Mucosa of gallbladder (tissue), 1 donor: ENCODE measurements at regions not wholly inside any gene's neighbourhood (a gene's known extent, or its start where the extent isn't known, plus 50 kb on each side); places are given as distances from the start of the nearest gene placed in this dataset.

Experiments used
- DNase-seq: peaks from one replicate; pipeline ENCODE4 v3.0.0-alpha.2; 2020; ENCODE audit warnings: low spot score
- donor health status: DM: no; HTN: no; CAD: no.

DNA sequence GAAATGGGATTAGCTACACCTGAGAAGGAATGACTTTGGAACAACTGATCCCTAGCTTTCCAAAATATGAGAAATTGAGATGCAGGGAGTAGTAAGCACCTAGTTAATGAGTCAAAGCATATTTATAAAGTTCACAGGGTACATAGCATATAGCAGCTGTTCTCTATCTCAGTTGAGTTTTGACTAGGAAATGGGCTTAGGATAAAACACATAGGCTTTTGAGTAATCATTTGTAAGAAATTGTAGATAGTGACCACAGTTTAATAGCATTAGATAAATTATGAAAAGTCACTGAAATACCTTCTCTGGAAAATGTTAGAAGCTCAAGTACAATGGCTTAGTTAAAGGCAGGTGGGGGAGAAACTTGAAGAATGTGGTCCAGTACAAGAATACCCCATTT lies 444.7 kb upstream of the TNP1 start:
- DNase-seq: no peak

- DNase-seq: no peak
These were observed 443.0 kb upstream of the TNP1 start for GRCh38 chr2:217302856-217303255.

GRCh38 chr2:217301142-217301925 lies 441.5 kb upstream of the TNP1 start:
- DNase-seq: no peak

DNA sequence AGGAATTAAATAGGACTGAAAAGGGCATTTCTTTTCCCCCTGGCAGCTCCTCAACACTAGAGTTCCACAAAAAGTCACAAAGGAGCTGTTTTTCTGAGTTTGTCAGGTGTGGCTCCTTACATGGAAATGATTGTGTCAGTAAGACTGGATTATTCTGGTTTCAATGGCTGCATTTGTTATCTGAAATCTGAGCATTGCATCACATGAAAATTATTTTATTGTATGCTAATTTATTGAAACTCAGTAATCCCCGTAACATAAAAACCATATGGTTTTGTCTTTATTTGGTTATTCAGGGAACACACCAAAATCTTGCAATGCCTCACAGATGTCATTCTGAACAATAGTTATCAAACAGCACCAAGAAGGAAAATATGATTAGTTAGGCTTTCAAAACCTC lies 439.7 kb upstream of the TNP1 start:
- no peak for DNase-seq

GRCh38 chr2:217297096-217297495 lies 437.2 kb upstream of the TNP1 start:
- no peak for DNase-seq

GRCh38 chr2:217294818-217295217 lies 435.0 kb upstream of the TNP1 start:
- DNase-seq: no peak

GRCh38 chr2:217294211-217294610 lies 434.3 kb upstream of the TNP1 start:
- DNase-seq: no peak

GRCh38 chr2:217293607-217294006 lies 433.7 kb upstream of the TNP1 start:
- DNase-seq: no peak

DNA sequence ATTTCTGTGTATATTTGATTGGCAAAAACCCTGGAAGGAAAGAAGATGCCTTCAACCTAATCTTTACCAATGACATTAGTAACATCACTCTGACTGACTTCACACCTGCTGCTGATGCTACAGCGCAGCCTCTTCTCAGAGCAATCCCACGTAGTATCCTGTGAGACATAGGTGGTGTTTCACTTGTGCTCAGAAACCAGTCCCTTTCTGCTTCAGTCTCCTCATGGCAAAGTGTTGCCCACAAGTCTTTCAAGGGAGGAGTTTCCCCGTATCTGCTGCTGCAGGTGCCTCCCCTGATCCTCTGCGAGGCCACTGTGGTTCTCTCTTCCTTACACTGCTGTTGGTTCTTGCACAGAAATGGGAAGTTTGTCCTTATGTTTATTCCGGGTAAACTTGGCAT lies 433.2 kb upstream of the TNP1 start:
- no peak for DNase-seq

DNA sequence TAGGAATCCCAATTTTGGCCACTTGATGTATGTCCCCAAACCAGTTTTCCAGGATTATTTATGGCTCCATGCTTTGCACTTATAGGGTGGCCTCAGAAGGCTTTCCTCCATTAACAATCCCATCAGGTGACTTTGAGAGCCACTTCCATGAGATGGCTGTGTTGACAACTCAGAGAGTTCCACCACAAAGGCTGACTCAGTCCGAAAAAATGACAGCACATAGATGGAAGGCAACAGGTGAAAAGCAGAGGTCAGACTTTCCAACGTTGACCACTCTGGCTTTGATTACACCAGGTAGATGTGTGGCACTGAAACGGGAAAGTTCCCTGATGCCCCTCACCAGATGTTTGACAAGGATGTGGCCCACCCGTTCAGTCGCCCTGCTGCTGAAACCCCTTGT lies 431.4 kb upstream of the TNP1 start:
- DNase-seq: no peak

GRCh38 chr2:217290467-217290866 lies 430.6 kb upstream of the TNP1 start:
- DNase-seq: no peak

GRCh38 chr2:217289907-217290280 lies 430.0 kb upstream of the TNP1 start:
- DNase-seq: peak; percentile 42

GRCh38 chr2:217289177-217289906 lies 429.5 kb upstream of the TNP1 start:
- DNase-seq: no peak

DNA sequence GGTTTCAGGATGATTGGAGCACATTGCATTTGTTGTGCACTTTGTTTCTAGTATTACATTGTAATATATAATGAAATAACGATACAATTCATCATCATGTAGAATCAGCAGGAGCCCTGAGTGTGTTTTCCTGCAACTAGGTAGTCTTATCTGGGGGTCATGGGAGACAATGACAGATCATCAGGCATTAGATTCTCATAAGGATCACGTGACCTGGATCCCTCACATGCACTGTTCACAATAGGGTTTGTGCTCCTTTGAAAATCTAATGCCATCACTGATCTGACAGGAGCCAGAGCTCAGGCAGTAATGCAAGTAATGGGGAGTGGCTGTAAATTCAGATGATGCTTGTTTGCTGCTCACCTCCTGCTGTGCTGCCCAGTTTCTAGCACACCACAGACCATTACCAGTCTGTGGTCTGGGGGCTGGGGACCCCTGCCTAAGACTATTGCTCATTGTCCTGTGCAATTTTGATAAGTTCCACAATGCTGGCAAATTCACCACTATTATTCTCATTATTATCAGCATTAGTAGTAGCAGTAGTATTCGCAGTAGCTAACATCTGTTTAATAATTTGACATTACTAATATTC lies 428.7 kb upstream of the TNP1 start:
- no peak for DNase-seq

DNA sequence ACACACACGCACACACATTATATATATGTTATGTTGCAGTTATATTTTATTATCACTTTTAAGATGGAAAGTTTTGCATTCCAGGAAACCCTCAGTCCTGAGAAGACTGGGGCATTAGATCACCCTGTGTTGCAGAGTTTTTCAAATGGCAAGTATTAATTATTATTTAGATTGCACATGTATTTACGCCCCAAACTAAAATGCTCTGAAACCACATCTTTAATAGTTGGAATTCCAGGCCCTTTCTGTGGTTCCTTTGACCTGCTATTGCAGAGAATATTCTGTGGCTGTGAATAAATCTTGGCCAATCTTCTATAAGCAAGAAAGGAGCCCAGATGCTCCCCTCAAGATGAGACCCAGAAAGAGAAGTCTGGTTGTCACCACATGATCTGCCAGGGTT lies 427.0 kb upstream of the TNP1 start:
- no peak for DNase-seq

DNA sequence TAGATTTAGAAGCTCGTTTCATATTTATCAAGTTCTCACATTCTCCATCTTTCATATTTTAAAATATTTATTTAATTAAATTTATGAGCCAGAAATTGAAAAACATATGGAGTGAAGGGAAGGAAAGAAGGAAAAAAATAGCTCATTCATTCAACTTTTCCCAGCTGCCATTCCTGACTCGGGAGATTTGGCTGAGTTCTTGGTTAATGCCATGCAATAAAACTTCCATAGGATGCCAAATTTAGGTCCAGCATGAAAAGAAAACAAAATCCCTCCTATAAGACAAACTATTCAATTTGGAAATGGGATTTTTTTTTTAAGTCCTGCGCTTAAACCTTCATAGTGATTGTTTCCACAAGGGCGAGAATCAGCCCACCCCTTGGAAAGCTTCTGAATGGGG lies 426.1 kb upstream of the TNP1 start:
- no peak for DNase-seq

- DNase-seq: no peak
These were observed 423.6 kb upstream of the TNP1 start for GRCh38 chr2:217283460-217283859.

GRCh38 chr2:217282531-217282930 lies 422.7 kb upstream of the TNP1 start:
- no peak for DNase-seq

DNA sequence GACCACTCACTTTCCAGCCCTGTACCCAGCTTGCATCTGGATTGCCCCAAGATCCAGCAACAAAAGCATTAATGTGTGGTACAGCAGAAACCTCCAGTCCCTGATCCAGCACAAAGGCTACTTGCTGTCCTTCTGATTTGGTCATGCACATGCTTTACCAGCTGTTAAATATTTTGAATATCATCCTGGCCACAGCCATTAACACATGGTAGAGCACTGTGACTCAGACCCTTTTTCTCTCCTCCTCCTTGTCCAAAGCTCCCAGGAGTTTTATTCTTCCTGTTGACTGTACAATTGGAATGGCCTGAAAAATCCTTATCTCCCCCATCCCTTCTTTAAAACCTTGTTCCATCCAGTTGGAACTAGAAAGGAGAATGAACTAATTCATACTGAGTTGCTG lies 419.7 kb upstream of the TNP1 start:
- no peak for DNase-seq

GRCh38 chr2:217279140-217279539 lies 419.3 kb upstream of the TNP1 start:
- no peak for DNase-seq

GRCh38 chr2:217277646-217278398 lies 418.0 kb upstream of the TNP1 start:
- no peak for DNase-seq

DNA sequence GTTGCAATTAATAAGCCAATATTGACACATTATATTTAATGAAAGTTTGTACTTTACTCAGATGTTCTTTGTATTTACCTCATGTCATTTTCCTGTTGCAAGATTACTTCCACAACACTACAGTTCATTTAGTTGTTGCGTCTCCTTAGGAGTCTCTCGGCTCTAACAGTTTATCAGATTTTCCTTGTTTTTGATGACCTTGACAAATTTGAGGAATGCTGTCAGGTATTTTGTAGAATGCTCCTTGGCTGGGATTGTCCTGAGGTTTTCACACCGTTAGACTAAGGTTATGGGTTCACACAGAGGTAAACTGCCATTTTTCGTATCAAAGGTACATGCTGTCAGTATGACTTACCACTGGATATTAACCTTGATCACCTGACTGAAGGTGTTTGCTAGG lies 416.6 kb upstream of the TNP1 start:
- no peak for DNase-seq
